Panc1 (cell line): ENCODE measurements at regions not wholly inside any gene's neighbourhood (a gene's known extent, or its start where the extent isn't known, plus 50 kb on each side); places are given as distances from the start of the nearest gene placed in this dataset.

Experiments used
- ATAC-seq: fragments of 200-7000 bp; cut with Tn5 transposase; 2 replicates; pipeline ENCODE4 v1.9.1; 2020; ENCODE audit warnings: mild to moderate bottlenecking, moderate library complexity
- BruUV-seq: library from RNA; stranded (reverse); fragments of 400-500 nt; replicated peaks from 2 replicates; lab custom pipeline; 2021; lab: Mats Ljungman, UMichigan
- CTCF ChIA-PET: fragments of 300-600 bp; sonication (Branson Sonifier 250); formaldehyde crosslinking; loops from one replicate; lab custom pipeline; 2022; ENCODE audit warnings: antibody characterized with exemption; lab: Charles Lee
- POLR2A ChIA-PET: fragments of 300-600 bp; sonication (Branson Sonifier 250); formaldehyde crosslinking; loops from one replicate; lab custom pipeline; 2022; ENCODE audit warnings: antibody characterized with exemption; lab: Charles Lee
- DNase-seq: peaks from one replicate; pipeline ENCODE4 v3.0.0-alpha.2; 2010; ENCODE audit warnings: low read depth, low spot score
- H3K27ac ChIP-seq: 2 replicates; pipeline ENCODE4 v1.5.1; 2011; ENCODE audit warnings: mild to moderate bottlenecking, low read length, inconsistent platforms
- H3K27me3 ChIP-seq: fragments of 200-500 bp; sonication (Bioruptor generic); 2 replicates; pipeline ENCODE4 v1.6.0; 2014; ENCODE audit warnings: low read length, inconsistent platforms; ENCODE audit not compliant: control insufficient read depth, insufficient read depth
- H3K36me3 ChIP-seq: fragments of 200-500 bp; sonication (Bioruptor generic); 2 replicates; pipeline ENCODE4 v1.5.1; 2014; ENCODE audit warnings: inconsistent platforms, mild to moderate bottlenecking, low read length, moderate library complexity; ENCODE audit not compliant: control insufficient read depth, insufficient read depth
- H3K4me1 ChIP-seq: 2 replicates; pipeline ENCODE4 v1.5.1; 2011; ENCODE audit warnings: inconsistent platforms, mild to moderate bottlenecking, low read length, moderate library complexity; ENCODE audit not compliant: control insufficient read depth, insufficient read depth
- H3K4me3 ChIP-seq, 2 experiments: 2 replicates each; pipeline ENCODE4 v1.5.1; 2011 to 2012; ENCODE audit warnings: low read depth in 2 of 2, low read length in 2 of 2, mild to moderate bottlenecking in 2 of 2, inconsistent platforms in 1 of 2, moderate library complexity in 1 of 2
- H3K9me3 ChIP-seq: fragments of 200-500 bp; sonication (Bioruptor generic); 2 replicates; pipeline ENCODE4 v1.5.1; 2014; ENCODE audit warnings: low read depth, mild to moderate bottlenecking, inconsistent platforms, low read length, moderate library complexity; ENCODE audit not compliant: control insufficient read depth, insufficient read depth
- POLR2AphosphoS5 ChIP-seq: IDR thresholded peaks from 2 replicates; pipeline ENCODE4 v1.6.1; 2012; ENCODE audit warnings: mild to moderate bottlenecking, low read depth, low read length, moderate library complexity
- REST ChIP-seq, 2 experiments: IDR thresholded peaks; 2 replicates each; pipeline ENCODE4 v1.6.1; 2011 to 2012; ENCODE audit warnings: low read depth in 2 of 2, control low read depth in 1 of 2, low read length in 1 of 2, mild to moderate bottlenecking in 1 of 2, moderate library complexity in 1 of 2; ENCODE audit not compliant: insufficient read depth in 1 of 2
- SIN3A ChIP-seq: IDR thresholded peaks from 2 replicates; pipeline ENCODE4 v1.6.1; 2012; ENCODE audit warnings: low read depth, mild to moderate bottlenecking, low read length, moderate library complexity, borderline replicate concordance; ENCODE audit not compliant: insufficient read depth
- TCF7L2 ChIP-seq: IDR thresholded peaks from 2 replicates; pipeline ENCODE4 v1.6.1; 2011; ENCODE audit warnings: mild to moderate bottlenecking, low read depth, low read length, inconsistent platforms
- in situ Hi-C: cut with HindIII; loops from 2 replicates; pipeline ENCODE4 v1.10.0; 2016; ENCODE audit warnings: low sequenced_read_pairs, low pct_unique_long_range_greater_than_20kb
- intact Hi-C: fragments of 100-400 bp; cut with micrococcal nuclease; formaldehyde crosslinking; loops from one replicate; pipeline ENCODE4 v1.10.0; 2022; ENCODE audit not compliant: unreplicated experiment
- TF ChIP-seq, protein P1 (sequence below): fragments of 450-650 bp; IDR thresholded peaks from 2 replicates; pipeline ENCODE4 v1.5.1; 2017; ENCODE audit warnings: mild to moderate bottlenecking

GRCh38 chr4:125039550-125039949, 275.2 kb upstream of the FAT4 start:
- no TSS peak for BruUV-seq
- H3K27ac ChIP-seq: no peak overlapping the region
- intact Hi-C loops: no loop called here
- TF ChIP-seq TCF7L2 (no peak), REST (IDR thresholded peaks at IDR 0.05; ENCODE audit: insufficient read depth in 1 of 2, low read depth in 2 of 2, low read length in 1 of 2) (no peak), SIN3A (no peak), POLR2AphosphoS5 (no peak)
- TF ChIP-seq, protein P1, sequence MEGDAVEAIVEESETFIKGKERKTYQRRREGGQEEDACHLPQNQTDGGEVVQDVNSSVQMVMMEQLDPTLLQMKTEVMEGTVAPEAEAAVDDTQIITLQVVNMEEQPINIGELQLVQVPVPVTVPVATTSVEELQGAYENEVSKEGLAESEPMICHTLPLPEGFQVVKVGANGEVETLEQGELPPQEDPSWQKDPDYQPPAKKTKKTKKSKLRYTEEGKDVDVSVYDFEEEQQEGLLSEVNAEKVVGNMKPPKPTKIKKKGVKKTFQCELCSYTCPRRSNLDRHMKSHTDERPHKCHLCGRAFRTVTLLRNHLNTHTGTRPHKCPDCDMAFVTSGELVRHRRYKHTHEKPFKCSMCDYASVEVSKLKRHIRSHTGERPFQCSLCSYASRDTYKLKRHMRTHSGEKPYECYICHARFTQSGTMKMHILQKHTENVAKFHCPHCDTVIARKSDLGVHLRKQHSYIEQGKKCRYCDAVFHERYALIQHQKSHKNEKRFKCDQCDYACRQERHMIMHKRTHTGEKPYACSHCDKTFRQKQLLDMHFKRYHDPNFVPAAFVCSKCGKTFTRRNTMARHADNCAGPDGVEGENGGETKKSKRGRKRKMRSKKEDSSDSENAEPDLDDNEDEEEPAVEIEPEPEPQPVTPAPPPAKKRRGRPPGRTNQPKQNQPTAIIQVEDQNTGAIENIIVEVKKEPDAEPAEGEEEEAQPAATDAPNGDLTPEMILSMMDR: no peak
- no peak for ATAC-seq
- POLR2A ChIA-PET: no interaction called here
- in situ Hi-C loops: no loop called here
- no peaks in the 10 kb centered on the region for H3K36me3 ChIP-seq
- CTCF ChIA-PET: no interaction called here
- H3K27me3 ChIP-seq: no peaks in the 10 kb centered on the region
- no peak overlapping the region for H3K4me3 ChIP-seq
- H3K9me3 ChIP-seq: no peaks in the 10 kb centered on the region
- no peaks in the 10 kb centered on the region for H3K4me1 ChIP-seq
- no peak for DNase-seq

DNA sequence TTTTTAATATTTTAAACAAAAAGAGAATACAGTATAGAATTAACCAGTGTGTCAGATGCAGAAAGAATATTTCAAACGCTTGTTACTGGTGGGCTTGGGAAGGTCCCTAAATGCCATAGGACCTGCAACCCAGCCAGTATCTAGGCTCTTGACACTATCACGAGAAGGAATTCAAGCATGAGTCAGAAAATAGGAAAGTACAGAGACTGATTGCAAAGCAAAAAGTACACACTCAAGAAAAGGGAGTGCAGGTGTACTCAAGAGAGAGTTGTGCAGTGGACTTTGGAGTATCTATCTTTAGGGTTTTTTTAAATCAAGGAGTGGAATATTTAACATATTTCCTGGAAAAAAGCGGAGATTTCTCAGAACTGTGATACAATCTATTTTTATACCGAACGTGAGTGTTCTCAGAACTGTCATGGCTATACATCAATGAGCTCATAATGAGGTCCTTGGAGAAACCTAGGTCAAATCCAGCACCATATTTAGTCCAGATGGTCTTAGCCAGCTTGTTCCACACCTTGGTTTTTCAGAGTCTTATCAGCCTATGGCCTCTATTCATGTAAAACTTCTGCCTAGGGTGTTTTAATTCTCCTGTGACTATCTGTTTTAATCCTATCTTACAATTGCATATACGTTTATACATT, 291.8 kb upstream of the FAT4 start:
- Histone ChIP-seq H3K4me3 (no peak overlapping the region), H3K27ac (no peak overlapping the region), H3K9me3 (no peaks in the 10 kb centered on the region), H3K36me3 (no peaks in the 10 kb centered on the region), H3K27me3 (no peaks in the 10 kb centered on the region), H3K4me1 (no peaks in the 10 kb centered on the region)
- DNase-seq (no peak), ATAC-seq (no peak)
- TF ChIP-seq, protein P1: no peak
- TF ChIP-seq TCF7L2: no peak
- no peak for TF ChIP-seq REST (IDR thresholded peaks at IDR 0.05; ENCODE audit: insufficient read depth in 1 of 2, low read depth in 2 of 2, low read length in 1 of 2)
- TF ChIP-seq POLR2AphosphoS5: no peak
- POLR2A ChIA-PET: no interaction called here
- BruUV-seq: no TSS peak
- in situ Hi-C loops (no loop called here), intact Hi-C loops (no loop called here)
- CTCF ChIA-PET: no interaction called here
